H1 (cell line): ENCODE measurements at regions not wholly inside any gene's neighbourhood (a gene's known extent, or its start where the extent isn't known, plus 50 kb on each side); places are given as distances from the start of the nearest gene placed in this dataset.

Experiments
- CHD1 ChIP-seq: IDR thresholded peaks from 2 replicates; pipeline ENCODE4 v1.6.1; 2012; ENCODE audit warnings: low read depth, low read length, improper control_type of control experiment
- EZH2 ChIP-seq: fragments of 200-600 bp; sonication (generic); IDR thresholded peaks from 2 replicates; pipeline ENCODE4 v1.7.1; 2012; ENCODE audit warnings: low read depth, mild to moderate bottlenecking, moderate library complexity, low read length, inconsistent platforms; ENCODE audit not compliant: severe bottlenecking
- HDAC2 ChIP-seq, 2 experiments: fragments of 300-600 bp in 1 of 2; sonication (generic) in 1 of 2; IDR thresholded peaks; 2 replicates each; pipeline ENCODE4 v1.6.1; 2011 to 2012; ENCODE audit warnings: low read depth in 2 of 2, low read length in 2 of 2, mild to moderate bottlenecking in 2 of 2, moderate library complexity in 2 of 2, borderline replicate concordance in 1 of 2, inconsistent platforms in 1 of 2
- JUND ChIP-seq: IDR thresholded peaks from 2 replicates; pipeline ENCODE4 v1.6.1; 2011; ENCODE audit warnings: mild to moderate bottlenecking, improper control_type of control experiment, low read length
- MAX ChIP-seq: IDR thresholded peaks from 2 replicates; pipeline ENCODE4 v1.6.1; 2012; ENCODE audit warnings: inconsistent platforms
- POLR2A ChIP-seq, 2 experiments: IDR thresholded peaks; 1 replicate in 1 of 2; 2 replicates in 1 of 2; pipeline ENCODE4 v1.6.1; 2011; ENCODE audit warnings: low read depth in 2 of 2, low read length in 2 of 2, mild to moderate bottlenecking in 2 of 2; ENCODE audit errors: control extremely low read depth in 1 of 2
- POLR2AphosphoS5 ChIP-seq: IDR thresholded peaks from 2 replicates; pipeline ENCODE4 v1.6.1; 2011; ENCODE audit warnings: low read depth, low read length
- TF ChIP-seq, protein P1 (sequence below), 3 experiments: IDR thresholded peaks; 1 replicate in 2 of 3; 2 replicates in 1 of 3; pipeline versions ENCODE4 v1.5.1 to v1.6.1; 2011; ENCODE audit warnings: low read length in 3 of 3, mild to moderate bottlenecking in 3 of 3, inconsistent platforms in 2 of 3, low read depth in 1 of 3, moderate library complexity in 1 of 3; ENCODE audit not compliant: insufficient read depth in 1 of 3; ENCODE audit errors: control extremely low read depth in 1 of 3

GRCh38 chr2:100654611-100655010, 91.8 kb downstream of the PDCL3 start:
- TF ChIP-seq HDAC2 (IDR thresholded peaks at IDR 0.05; ENCODE audit: borderline replicate concordance in 1 of 2, low read depth in 2 of 2, low read length in 2 of 2) = no peak
- TF ChIP-seq, protein P1, sequence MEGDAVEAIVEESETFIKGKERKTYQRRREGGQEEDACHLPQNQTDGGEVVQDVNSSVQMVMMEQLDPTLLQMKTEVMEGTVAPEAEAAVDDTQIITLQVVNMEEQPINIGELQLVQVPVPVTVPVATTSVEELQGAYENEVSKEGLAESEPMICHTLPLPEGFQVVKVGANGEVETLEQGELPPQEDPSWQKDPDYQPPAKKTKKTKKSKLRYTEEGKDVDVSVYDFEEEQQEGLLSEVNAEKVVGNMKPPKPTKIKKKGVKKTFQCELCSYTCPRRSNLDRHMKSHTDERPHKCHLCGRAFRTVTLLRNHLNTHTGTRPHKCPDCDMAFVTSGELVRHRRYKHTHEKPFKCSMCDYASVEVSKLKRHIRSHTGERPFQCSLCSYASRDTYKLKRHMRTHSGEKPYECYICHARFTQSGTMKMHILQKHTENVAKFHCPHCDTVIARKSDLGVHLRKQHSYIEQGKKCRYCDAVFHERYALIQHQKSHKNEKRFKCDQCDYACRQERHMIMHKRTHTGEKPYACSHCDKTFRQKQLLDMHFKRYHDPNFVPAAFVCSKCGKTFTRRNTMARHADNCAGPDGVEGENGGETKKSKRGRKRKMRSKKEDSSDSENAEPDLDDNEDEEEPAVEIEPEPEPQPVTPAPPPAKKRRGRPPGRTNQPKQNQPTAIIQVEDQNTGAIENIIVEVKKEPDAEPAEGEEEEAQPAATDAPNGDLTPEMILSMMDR (IDR thresholded peaks at IDR 0.05; ENCODE audit: control extremely low read depth in 1 of 3, insufficient read depth in 1 of 3, low read depth in 1 of 3, low read length in 3 of 3) = no peak
- no peak for TF ChIP-seq JUND
- TF ChIP-seq CHD1 = no peak
- no peak for TF ChIP-seq EZH2
- TF ChIP-seq POLR2A (IDR thresholded peaks at IDR 0.05; ENCODE audit: control extremely low read depth in 1 of 2, low read depth in 2 of 2, low read length in 2 of 2) = no peak
- no peak for TF ChIP-seq POLR2AphosphoS5
- TF ChIP-seq MAX = no peak
